Activated CD4-positive, CD25-positive, alpha-beta regulatory T cell (primary cell): ENCODE measurements at regions not wholly inside any gene's neighbourhood (a gene's known extent, or its start where the extent isn't known, plus 50 kb on each side); places are given as distances from the start of the nearest gene placed in this dataset.

Experiments used
- DNase-seq, 4 experiments: peaks; one replicate each; lab custom pipeline; 2025; lab: John Stamatoyannopoulos, UW

- no peak for DNase-seq
Observed at GRCh38 chr5:173763410-173763809, 124.7 kb upstream of the CPEB4 start.

GRCh38 chr5:173764332-173765028 is 123.7 kb upstream of the CPEB4 start:
- no peak for DNase-seq

GRCh38 chr5:173765029-173765644 is 123.0 kb upstream of the CPEB4 start:
- DNase-seq = no peak

- no peak for DNase-seq
Observed at GRCh38 chr5:173765661-173766060, 122.5 kb upstream of the CPEB4 start.

GRCh38 chr5:173767574-173768266 is 120.4 kb upstream of the CPEB4 start:
- no peak for DNase-seq

GRCh38 chr5:173768267-173768806 is 119.8 kb upstream of the CPEB4 start:
- DNase-seq = no peak

GRCh38 chr5:173768891-173769290 is 119.3 kb upstream of the CPEB4 start:
- DNase-seq = no peak

GRCh38 chr5:173770637-173771036 is 117.5 kb upstream of the CPEB4 start:
- no peak for DNase-seq

- DNase-seq = no peak
Observed at GRCh38 chr5:173771121-173771724, 116.9 kb upstream of the CPEB4 start.

- no peak for DNase-seq
Observed at GRCh38 chr5:173771725-173772383, 116.3 kb upstream of the CPEB4 start.

GRCh38 chr5:173772384-173773059 is 115.6 kb upstream of the CPEB4 start:
- DNase-seq = no peak

GRCh38 chr5:173774271-173774761 is 113.8 kb upstream of the CPEB4 start:
- DNase-seq = no peak

- DNase-seq = no peak
Observed at GRCh38 chr5:173775261-173776197, 112.6 kb upstream of the CPEB4 start.

- no peak for DNase-seq
Observed at GRCh38 chr5:173777149-173777548, 111.0 kb upstream of the CPEB4 start.

- DNase-seq = no peak
Observed at GRCh38 chr5:173777674-173778073, 110.5 kb upstream of the CPEB4 start.

GRCh38 chr5:173778152-173778782 is 109.9 kb upstream of the CPEB4 start:
- no peak for DNase-seq

- DNase-seq = no peak
Observed at GRCh38 chr5:173778784-173779304, 109.3 kb upstream of the CPEB4 start.

GRCh38 chr5:173780235-173781234 is 107.6 kb upstream of the CPEB4 start:
- DNase-seq = no peak
